ENCODE measurements at regions not wholly inside any gene's neighbourhood (a gene's known extent, or its start where the extent isn't known, plus 50 kb on each side); places are given as distances from the start of the nearest gene placed in this dataset.

DNA sequence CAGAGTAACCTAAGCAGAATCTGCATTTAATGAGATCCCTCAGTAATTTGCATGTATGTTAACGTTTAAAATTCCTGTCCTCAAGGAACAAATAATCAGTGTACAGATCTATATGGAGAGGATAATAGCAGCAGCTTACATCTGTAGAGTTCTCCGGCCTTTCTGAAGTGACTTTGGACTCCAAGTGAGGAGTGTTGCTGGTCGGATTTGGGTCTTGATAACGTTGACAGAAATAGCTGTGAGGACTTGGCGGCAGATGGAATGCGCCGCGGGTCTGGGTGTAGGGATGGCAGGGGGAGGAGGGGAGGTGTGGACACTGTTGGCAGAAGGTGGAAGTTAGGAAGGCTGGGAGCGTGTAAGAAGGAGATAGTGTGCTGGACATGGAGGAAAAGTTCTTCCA lies 170.9 kb upstream of the GATA6 start:
- no peaks in the 10 kb centered on the region for H3K36me3 ChIP-seq (ENCODE audit: insufficient read depth, low read length)
- H3F3A ChIP-seq (ENCODE audit: low read depth) = no peaks in the 10 kb centered on the region
- no peaks in the 10 kb centered on the region for H3K9me2 ChIP-seq (replicated peaks; ENCODE audit: low read depth, low read length)
- H3K4me3 ChIP-seq (ENCODE audit: low read length, poor library complexity, severe bottlenecking) = no peak overlapping the region
- H3K4me1 ChIP-seq (ENCODE audit: insufficient read depth, low read length, poor library complexity, severe bottlenecking) = no peaks in the 10 kb centered on the region
- no peaks in the 10 kb centered on the region for H3K79me2 ChIP-seq (ENCODE audit: insufficient read depth, low read length)
- H4K20me1 ChIP-seq (ENCODE audit: insufficient read depth, low read length, poor library complexity, severe bottlenecking) = no peaks in the 10 kb centered on the region
- TF ChIP-seq CTCF (conservative IDR thresholded peaks at IDR 0.05; ENCODE audit: low read length) (no peak), EZH2phosphoT487 (IDR thresholded peaks at IDR 0.05; ENCODE audit: borderline replicate concordance) (no peak)
- H3K27me3 ChIP-seq (ENCODE audit: insufficient read depth, low read length, poor library complexity, severe bottlenecking) = no peaks in the 10 kb centered on the region
- H3K9me3 ChIP-seq (ENCODE audit: insufficient read depth, low read depth, low read length) = no peaks in the 10 kb centered on the region
- no peak overlapping the region for H2AFZ ChIP-seq (ENCODE audit: low read length)
- no peak overlapping the region for H3K9ac ChIP-seq (ENCODE audit: low read depth, low read length, poor library complexity, severe bottlenecking)
- H3K4me2 ChIP-seq (ENCODE audit: low read depth, low read length, poor library complexity, severe bottlenecking) = no peak overlapping the region

- Histone ChIP-seq H3K4me3 (ENCODE audit: low read length, poor library complexity, severe bottlenecking) (no peak overlapping the region), H3F3A (ENCODE audit: low read depth) (no peaks in the 10 kb centered on the region), H3K9me2 (replicated peaks; ENCODE audit: low read depth, low read length) (no peaks in the 10 kb centered on the region), H3K27me3 (ENCODE audit: insufficient read depth, low read length, poor library complexity, severe bottlenecking) (no peaks in the 10 kb centered on the region), H3K36me3 (ENCODE audit: insufficient read depth, low read length) (no peaks in the 10 kb centered on the region), H3K9me3 (ENCODE audit: insufficient read depth, low read depth, low read length) (no peaks in the 10 kb centered on the region), H4K20me1 (ENCODE audit: insufficient read depth, low read length, poor library complexity, severe bottlenecking) (no peaks in the 10 kb centered on the region), H3K79me2 (ENCODE audit: insufficient read depth, low read length) (no peaks in the 10 kb centered on the region), H3K9ac (ENCODE audit: low read depth, low read length, poor library complexity, severe bottlenecking) (no peak overlapping the region), H2AFZ (ENCODE audit: low read length) (no peak overlapping the region), H3K4me2 (ENCODE audit: low read depth, low read length, poor library complexity, severe bottlenecking) (no peak overlapping the region), H3K4me1 (ENCODE audit: insufficient read depth, low read length, poor library complexity, severe bottlenecking) (no peaks in the 10 kb centered on the region)
- TF ChIP-seq EZH2phosphoT487 (IDR thresholded peaks at IDR 0.05; ENCODE audit: borderline replicate concordance) = no peak
- no peak for TF ChIP-seq CTCF (conservative IDR thresholded peaks at IDR 0.05; ENCODE audit: low read length)
These were observed 167.4 kb upstream of the GATA6 start for GRCh38 chr18:22001912-22002487.

DNA sequence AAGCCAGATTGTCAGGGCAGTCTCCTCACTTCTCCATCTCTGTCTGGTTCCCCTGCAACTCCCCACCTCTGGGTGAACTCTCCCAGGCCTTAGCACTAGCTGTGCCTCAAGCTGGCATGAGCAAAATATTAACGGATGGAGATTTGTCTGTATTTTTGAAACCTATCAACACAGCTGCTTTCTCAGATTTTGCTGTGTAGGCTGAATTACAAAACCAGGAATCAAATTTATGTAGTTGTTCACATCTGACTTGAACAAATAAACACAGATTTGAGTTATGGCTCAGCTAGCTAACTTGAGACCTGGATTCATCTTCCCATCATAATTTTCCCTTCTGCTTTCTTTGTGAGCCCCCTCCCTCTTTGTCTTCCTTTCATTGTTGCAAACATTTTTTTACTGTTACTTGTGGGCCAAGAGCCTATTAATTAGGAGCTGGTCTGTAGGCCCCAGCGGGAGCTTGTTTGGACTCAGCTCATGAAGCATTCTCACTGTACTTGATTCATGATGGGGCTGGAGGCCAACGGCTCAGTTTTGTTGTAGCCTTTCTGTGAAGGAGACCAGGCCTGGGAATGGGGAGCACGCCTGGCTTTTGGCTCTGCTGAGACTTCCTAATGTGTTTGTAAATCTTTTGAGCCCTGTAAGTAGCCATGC lies 164.1 kb upstream of the GATA6 start:
- Histone ChIP-seq H3K4me1 (ENCODE audit: insufficient read depth, low read length, poor library complexity, severe bottlenecking) (no peaks in the 10 kb centered on the region), H3K36me3 (ENCODE audit: insufficient read depth, low read length) (no peaks in the 10 kb centered on the region)

More for the DNA sequence above, 164.1 kb upstream of the GATA6 start:
- H3F3A ChIP-seq (ENCODE audit: low read depth) = no peaks in the 10 kb centered on the region
- no peaks in the 10 kb centered on the region for H3K79me2 ChIP-seq (ENCODE audit: insufficient read depth, low read length)
- no peaks in the 10 kb centered on the region for H3K9me2 ChIP-seq (replicated peaks; ENCODE audit: low read depth, low read length)
- H3K9me3 ChIP-seq (ENCODE audit: insufficient read depth, low read depth, low read length) = no peaks in the 10 kb centered on the region
- H2AFZ ChIP-seq (ENCODE audit: low read length) = no peak overlapping the region
- TF ChIP-seq CTCF (conservative IDR thresholded peaks at IDR 0.05; ENCODE audit: low read length) = no peak
- TF ChIP-seq EZH2phosphoT487 (IDR thresholded peaks at IDR 0.05; ENCODE audit: borderline replicate concordance) = no peak
- H4K20me1 ChIP-seq (ENCODE audit: insufficient read depth, low read length, poor library complexity, severe bottlenecking) = no peaks in the 10 kb centered on the region
- no peak overlapping the region for H3K9ac ChIP-seq (ENCODE audit: low read depth, low read length, poor library complexity, severe bottlenecking)
- no peak overlapping the region for H3K4me2 ChIP-seq (ENCODE audit: low read depth, low read length, poor library complexity, severe bottlenecking)
- no peaks in the 10 kb centered on the region for H3K27me3 ChIP-seq (ENCODE audit: insufficient read depth, low read length, poor library complexity, severe bottlenecking)
- no peak overlapping the region for H3K4me3 ChIP-seq (ENCODE audit: low read length, poor library complexity, severe bottlenecking)
